KMS-11 (cell line): ENCODE measurements at regions not wholly inside any gene's neighbourhood (a gene's known extent, or its start where the extent isn't known, plus 50 kb on each side); places are given as distances from the start of the nearest gene placed in this dataset.

ENCODE experiments used
- H2AFZ ChIP-seq: fragments of 200-600 bp; sonication (generic); 2 replicates; pipeline ENCODE4 v1.6.1; 2016; ENCODE audit warnings: antibody characterized with exemption, mixed run types, low read depth
- H3K27ac ChIP-seq: fragments of 200-600 bp; sonication (generic); 2 replicates; pipeline ENCODE4 v1.6.1; 2016; ENCODE audit warnings: mild to moderate bottlenecking, mixed run types
- H3K27me3 ChIP-seq: fragments of 200-600 bp; sonication (generic); 2 replicates; pipeline ENCODE4 v1.6.1; 2017; ENCODE audit warnings: mild to moderate bottlenecking, low read depth, mixed run types, moderate library complexity; ENCODE audit not compliant: insufficient read depth
- H3K36me3 ChIP-seq: fragments of 200-600 bp; sonication (generic); 2 replicates; pipeline ENCODE4 v1.6.1; 2017; ENCODE audit warnings: mild to moderate bottlenecking, mixed run types; ENCODE audit not compliant: insufficient read depth
- H3K4me1 ChIP-seq: fragments of 200-600 bp; sonication (generic); 2 replicates; pipeline ENCODE4 v1.6.1; 2016; ENCODE audit warnings: mild to moderate bottlenecking, low read depth, mixed run types; ENCODE audit not compliant: poor library complexity, severe bottlenecking
- H3K4me2 ChIP-seq: fragments of 200-600 bp; sonication (generic); 2 replicates; pipeline ENCODE4 v1.7.0; 2016; ENCODE audit warnings: mild to moderate bottlenecking, mixed run types
- H3K4me3 ChIP-seq: fragments of 200-600 bp; sonication (generic); IDR thresholded peaks from 2 replicates; pipeline ENCODE4 v1.6.1; 2017; ENCODE audit warnings: low read depth, low read length, mixed read lengths; ENCODE audit not compliant: insufficient read depth
- H3K79me2 ChIP-seq: fragments of 200-600 bp; sonication (generic); 2 replicates; pipeline ENCODE4 v1.6.1; 2016; ENCODE audit warnings: low read depth, mixed run types; ENCODE audit not compliant: insufficient read depth
- H3K9ac ChIP-seq: fragments of 200-600 bp; sonication (generic); 2 replicates; pipeline ENCODE4 v1.6.1; 2016; ENCODE audit warnings: mild to moderate bottlenecking, mixed run types
- H4K20me1 ChIP-seq: fragments of 200-600 bp; sonication (generic); 2 replicates; pipeline ENCODE4 v1.6.1; 2016; ENCODE audit warnings: mild to moderate bottlenecking, mixed run types; ENCODE audit not compliant: insufficient read depth
- CTCF ChIP-seq: fragments of 200-600 bp; sonication (generic); conservative IDR thresholded peaks from 2 replicates; pipeline ENCODE4 v1.6.1; 2017; ENCODE audit warnings: low read depth, mild to moderate bottlenecking, antibody characterized with exemption, low read length, moderate library complexity, mixed read lengths

- Histone ChIP-seq H3K4me2 (no peak overlapping the region), H3K79me2 (no peaks in the 10 kb centered on the region), H3K4me3 (no peak overlapping the region), H3K27me3 (no peaks in the 10 kb centered on the region), H3K27ac (no peak overlapping the region), H3K9ac (no peak overlapping the region), H2AFZ (no peak overlapping the region), H3K4me1 (no peaks in the 10 kb centered on the region), H4K20me1 (no peaks in the 10 kb centered on the region), H3K36me3 (no peaks in the 10 kb centered on the region)
- TF ChIP-seq CTCF: no peak
These were observed 283.2 kb upstream of the ROBO1 start for GRCh38 chr3:80050826-80051601.

- Histone ChIP-seq H3K4me2 (no peak overlapping the region), H3K36me3 (no peaks in the 10 kb centered on the region), H3K27me3 (no peaks in the 10 kb centered on the region), H4K20me1 (no peaks in the 10 kb centered on the region), H2AFZ (no peak overlapping the region), H3K27ac (no peak overlapping the region), H3K79me2 (no peaks in the 10 kb centered on the region), H3K4me1 (no peaks in the 10 kb centered on the region), H3K9ac (no peak overlapping the region), H3K4me3 (no peak overlapping the region)
- no peak for TF ChIP-seq CTCF
These were observed 275.4 kb upstream of the ROBO1 start for GRCh38 chr3:80043226-80043625.

GRCh38 chr3:80040067-80040466, 272.3 kb upstream of the ROBO1 start:
- Histone ChIP-seq H3K27ac (no peak overlapping the region), H4K20me1 (no peaks in the 10 kb centered on the region), H3K27me3 (no peaks in the 10 kb centered on the region), H2AFZ (no peak overlapping the region), H3K36me3 (no peaks in the 10 kb centered on the region), H3K9ac (no peak overlapping the region), H3K4me1 (no peaks in the 10 kb centered on the region), H3K4me3 (no peak overlapping the region), H3K79me2 (no peaks in the 10 kb centered on the region), H3K4me2 (no peak overlapping the region)
- no peak for TF ChIP-seq CTCF

GRCh38 chr3:80036176-80036575, 268.4 kb upstream of the ROBO1 start:
- Histone ChIP-seq H3K27ac (no peak overlapping the region), H3K4me2 (no peak overlapping the region), H3K79me2 (no peaks in the 10 kb centered on the region), H3K36me3 (no peaks in the 10 kb centered on the region), H3K4me1 (no peaks in the 10 kb centered on the region), H2AFZ (no peak overlapping the region), H3K9ac (no peak overlapping the region), H4K20me1 (no peaks in the 10 kb centered on the region), H3K27me3 (no peaks in the 10 kb centered on the region), H3K4me3 (no peak overlapping the region)
- TF ChIP-seq CTCF: no peak
